HG03565 (cell line): ENCODE measurements at regions not wholly inside any gene's neighbourhood (a gene's known extent, or its start where the extent isn't known, plus 50 kb on each side); places are given as distances from the start of the nearest gene placed in this dataset.
"Not testable (repeated sequence)": the region's sequence is repeated elsewhere in the genome, so short reads cannot be mapped to it uniquely, and the experiment has no call there.

Experiments
- ATAC-seq: cut with Tn5 transposase; IDR thresholded peaks from one replicate; pipeline ENCODE4 v1.9.1; 2021; ENCODE audit warnings: mild to moderate bottlenecking, moderate library complexity; ENCODE audit not compliant: unreplicated experiment

DNA sequence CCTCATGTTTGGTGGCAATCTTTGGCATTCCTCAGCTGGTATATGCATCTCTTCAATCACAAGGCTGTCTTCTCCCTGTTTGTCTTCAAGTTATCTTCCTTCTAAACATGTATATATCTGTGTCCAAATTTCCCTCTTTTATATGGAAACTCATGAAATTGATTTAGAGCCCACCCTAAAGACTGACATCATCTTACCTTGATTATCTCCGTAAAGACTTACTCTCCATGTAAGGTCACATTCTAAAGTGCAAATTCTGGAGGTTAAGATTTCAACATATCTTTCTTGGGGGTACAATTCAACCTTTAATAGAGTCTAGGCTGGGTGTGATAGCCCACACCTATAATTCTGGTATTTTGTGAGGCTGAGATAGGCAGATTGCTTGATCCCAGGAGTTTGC is 215.8 kb upstream of the LRRC4C start:
- ATAC-seq = no peak

DNA sequence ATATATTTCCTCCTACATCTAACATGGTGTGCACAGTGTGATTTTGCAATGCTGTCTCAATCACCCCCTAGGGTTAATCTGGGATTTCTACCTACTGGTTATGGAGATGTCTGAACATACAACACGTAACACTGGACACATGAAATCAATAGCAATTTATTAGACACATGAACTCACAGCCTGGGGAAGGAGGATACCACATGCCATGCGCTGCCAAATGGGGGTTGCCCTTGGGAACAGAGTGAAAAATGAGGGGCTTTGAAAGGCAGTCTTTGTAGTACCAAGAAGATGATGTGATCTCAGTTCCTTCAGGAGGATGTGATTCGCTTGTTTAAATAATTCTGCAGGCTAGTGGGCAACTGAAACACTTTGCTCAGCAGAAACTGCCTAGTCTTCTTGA is 253.6 kb upstream of the LRRC4C start:
- no peak for ATAC-seq

DNA sequence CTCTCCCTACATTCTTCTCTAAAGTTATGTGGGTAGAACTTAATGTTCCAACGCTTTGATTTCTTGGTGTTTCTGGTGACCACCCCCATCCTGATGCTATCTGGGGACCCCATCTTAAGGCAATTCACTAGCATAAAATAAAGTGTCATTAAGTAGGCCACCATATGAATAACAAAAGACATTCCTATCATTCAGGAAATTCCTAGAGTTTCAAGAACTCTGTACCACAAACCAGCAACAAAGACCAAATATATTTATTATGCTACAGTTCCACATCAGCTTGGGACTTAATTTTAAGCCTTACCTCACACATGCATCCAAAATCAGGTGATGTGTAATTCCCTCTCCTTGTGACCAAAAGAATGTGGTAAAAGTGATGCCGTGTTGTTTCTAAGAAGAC is 254.6 kb upstream of the LRRC4C start:
- ATAC-seq = no peak

DNA sequence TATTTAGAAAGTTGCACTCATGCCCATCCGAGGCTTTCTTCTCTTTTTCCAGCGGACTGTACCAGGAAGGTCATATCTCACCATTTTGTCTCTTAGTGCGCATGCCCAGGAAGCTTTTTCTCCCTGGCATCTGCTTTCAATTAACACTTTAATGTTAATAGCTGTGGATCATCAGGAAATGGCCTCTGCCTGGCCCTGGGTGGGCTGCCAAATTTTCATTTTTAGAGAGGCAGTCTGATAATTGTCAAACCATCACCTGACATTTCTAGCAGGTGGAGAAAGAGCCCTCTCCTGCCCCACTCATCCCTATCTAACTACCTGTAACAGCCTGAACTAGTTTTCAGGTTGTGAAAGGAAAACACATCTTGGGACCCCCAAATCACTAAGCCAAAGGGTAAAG is 257.4 kb upstream of the LRRC4C start:
- ATAC-seq = no peak

GRCh38 chr11:41720761-41721160 is 261.3 kb upstream of the LRRC4C start:
- ATAC-seq = no peak

DNA sequence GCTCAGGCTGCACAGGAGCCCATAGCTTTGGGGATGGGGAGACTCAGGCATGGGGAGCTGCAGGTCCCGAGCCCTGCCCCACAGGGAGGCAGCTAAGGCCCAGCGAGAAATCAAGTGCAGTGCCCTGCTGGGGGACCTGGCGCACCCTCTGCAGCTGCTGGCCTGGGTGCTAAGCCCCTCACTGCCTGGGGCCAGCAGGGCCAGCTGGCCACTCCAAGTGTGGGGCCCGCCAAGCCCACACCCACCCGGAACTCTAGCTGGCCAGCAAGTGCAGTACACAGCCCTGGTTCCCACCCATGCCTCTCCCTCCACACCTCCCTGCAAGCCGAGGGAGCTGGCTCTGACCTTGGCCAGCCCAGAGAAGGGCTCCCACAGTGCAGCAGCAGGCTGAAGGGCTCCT is 268.7 kb upstream of the LRRC4C start:
- ATAC-seq = not testable (repeated sequence)

- no peak for ATAC-seq
Measured at GRCh38 chr11:41775296-41775695, 315.8 kb upstream of the LRRC4C start.

GRCh38 chr11:41779401-41779960 is 320.0 kb upstream of the LRRC4C start:
- no peak for ATAC-seq

GRCh38 chr11:41781441-41781840 is 322.0 kb upstream of the LRRC4C start:
- ATAC-seq = no peak

DNA sequence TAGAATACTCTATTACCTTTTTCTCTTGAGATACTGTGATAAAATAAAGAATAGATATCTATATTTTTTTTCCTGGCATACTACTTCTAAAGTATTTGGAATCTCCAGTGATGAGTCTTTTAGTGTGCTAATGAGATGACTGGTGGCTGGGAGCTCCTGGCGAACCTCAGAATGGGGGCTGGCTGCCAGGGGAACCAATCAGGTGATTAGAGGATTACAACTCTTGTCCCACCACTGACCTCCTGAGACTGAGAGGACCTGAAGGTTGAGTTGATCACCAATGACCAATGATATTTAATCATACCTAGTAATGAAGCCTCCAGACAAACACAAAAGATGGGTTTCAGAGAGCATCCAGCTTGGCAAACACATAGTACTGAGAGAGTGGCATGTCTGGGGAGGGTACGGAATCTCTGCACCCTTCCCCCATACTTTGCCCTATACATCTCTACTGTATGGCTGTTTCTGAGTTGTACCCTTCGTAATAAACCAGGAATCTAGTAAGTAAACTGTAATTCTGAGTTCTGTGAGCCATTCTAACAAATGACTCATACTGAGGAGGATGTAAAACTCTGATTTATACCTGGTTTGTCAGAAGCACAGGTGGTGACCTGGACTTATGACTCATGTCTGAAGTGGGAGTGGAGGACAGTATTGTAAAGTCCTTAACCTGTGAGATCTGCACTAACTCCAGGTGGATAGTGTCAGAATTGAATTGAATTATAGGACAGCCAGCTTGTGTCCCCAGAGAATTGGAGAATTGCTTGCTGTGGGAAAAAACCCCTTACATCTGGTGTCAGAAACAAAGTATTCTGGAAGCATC is 325.3 kb upstream of the LRRC4C start:
- no peak for ATAC-seq

DNA sequence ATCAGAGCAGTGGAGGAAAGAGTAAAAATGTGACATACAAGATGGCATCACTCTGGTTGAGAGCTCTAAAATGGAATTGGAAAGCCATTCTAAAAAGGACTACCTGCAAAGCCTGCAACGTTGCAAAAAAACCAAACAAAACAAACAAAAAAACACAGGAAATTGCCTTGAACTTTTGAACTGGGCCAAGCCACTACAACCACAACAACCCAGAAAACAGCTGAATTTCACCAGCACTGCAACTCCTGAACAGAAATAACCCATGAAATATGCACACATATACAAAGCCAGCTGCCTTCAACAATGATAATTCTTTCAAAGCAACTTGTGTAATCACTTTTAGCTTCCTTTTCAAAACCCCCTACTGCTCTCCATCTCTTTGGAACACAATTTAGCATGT is 326.6 kb upstream of the LRRC4C start:
- ATAC-seq = no peak

GRCh38 chr11:41788177-41788576 is 328.7 kb upstream of the LRRC4C start:
- no peak for ATAC-seq

GRCh38 chr11:41789376-41789775 is 329.9 kb upstream of the LRRC4C start:
- ATAC-seq = no peak

DNA sequence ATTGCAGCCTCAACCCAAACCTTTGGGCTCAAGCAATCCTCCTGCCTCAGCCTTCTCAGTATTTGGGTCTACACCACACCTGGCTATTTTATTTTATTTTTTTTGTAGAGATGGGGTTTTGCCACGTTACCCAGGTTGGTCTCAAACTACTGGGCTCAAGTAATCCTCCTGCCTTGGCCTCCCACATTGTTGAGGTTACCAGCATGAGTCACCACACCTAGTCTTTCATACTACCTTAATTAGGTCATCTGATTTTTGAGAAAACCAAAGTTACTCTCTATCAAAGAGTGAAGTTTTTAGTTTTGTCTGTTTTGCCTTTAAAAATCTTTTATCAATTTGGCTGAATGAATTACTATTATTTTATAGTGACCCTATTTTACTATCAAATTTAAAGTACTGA is 335.6 kb upstream of the LRRC4C start:
- ATAC-seq = no peak

DNA sequence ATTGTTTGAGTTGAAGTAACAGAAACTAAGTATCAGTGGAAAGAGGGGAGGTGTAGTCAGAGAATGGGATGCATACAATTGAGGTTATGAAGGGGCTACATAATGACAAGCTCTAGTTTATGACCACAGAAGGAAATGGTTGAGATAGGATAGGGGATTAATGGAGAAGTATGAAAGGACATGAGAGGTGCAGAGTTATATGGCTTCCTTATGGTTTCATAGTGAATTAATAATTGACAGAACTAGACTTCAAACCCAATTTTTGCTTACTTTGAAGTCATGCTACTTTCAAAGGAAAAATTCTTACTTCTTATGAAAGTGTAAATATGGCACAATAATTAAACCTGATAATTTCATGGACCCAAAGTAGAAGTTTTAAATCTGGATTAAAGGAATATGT is 340.3 kb upstream of the LRRC4C start:
- ATAC-seq = no peak

DNA sequence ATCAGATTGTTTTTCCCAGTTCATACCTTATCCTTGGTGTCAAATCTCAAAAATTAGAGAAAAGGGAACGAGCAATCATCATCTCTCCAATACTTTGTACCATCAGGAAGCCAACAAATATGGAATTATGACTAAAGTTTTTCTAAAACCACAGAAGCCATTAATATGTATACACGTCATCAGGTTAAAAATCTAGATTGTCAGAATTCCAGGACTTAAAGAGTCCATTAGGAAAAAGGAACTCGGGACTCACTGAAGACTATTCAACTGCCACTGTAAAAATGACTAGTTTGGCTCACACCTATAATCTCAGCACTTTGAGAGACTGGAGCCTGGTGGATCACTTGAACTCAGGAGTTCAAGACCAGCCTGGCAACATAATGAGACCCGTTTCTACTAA is 344.4 kb upstream of the LRRC4C start:
- no peak for ATAC-seq

GRCh38 chr11:41816396-41816795 is 356.9 kb upstream of the LRRC4C start:
- no peak for ATAC-seq

GRCh38 chr11:41824287-41824686 is 364.8 kb upstream of the LRRC4C start:
- ATAC-seq = not testable (repeated sequence)

DNA sequence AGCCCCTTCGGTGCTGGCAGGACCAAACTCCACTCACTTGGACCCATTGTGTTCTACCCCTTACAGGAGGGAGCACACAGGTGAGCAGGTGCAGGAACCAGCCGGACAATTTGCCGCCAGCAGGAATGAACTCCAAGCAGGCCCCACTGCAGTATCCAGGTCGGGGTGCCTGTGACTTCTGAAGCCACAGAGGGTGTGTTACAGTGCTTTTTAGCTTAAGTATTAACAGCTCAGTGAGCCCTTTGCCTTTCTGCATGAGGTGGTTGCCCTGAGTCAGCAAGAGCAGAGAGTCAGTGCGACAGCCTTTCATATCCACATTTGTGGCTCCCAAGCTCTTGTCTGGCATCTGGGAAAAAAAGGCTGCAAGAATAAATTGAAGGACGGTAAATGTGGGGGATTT is 366.6 kb upstream of the LRRC4C start:
- no peak for ATAC-seq

GRCh38 chr11:41836431-41836830 is 377.0 kb upstream of the LRRC4C start:
- ATAC-seq = no peak

DNA sequence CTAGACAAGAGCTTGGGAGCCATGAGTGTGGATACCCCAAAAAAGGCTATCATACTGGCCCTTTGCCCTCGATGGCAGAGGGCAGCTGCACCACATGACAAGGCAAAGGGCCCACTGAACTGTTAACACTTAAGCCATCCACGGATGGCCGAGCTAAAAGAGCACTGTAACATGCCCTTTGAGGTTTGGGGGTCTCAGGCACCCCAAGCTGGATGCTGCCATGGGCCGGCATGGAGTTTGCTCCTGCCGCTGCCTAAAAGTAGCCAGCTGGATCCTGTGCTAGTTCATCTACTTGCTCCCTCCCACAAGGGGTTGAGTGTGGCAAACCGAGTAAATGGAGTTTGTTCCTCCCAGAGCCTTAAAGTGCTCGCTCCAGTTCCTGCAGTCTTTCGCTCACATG is 383.2 kb upstream of the LRRC4C start:
- no peak for ATAC-seq

DNA sequence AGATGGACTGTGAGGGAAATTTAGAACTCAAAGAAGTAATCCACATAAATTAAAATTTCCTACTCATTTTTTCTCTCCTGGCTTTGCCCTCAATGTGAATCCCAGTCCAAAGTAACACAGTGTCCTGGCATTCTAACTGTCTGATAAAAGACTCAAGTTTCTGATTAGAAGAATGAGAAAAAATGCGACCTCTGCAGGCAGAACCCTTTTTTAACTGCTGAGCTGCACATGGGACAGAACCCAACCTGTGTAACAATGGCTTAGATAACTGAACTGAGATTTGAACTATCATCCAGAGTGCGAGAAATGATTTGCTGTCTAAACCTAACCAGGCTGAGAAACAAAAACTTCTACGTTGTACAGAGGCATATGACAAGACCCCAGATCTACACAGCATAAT is 385.6 kb upstream of the LRRC4C start:
- no peak for ATAC-seq

- ATAC-seq = no peak
Measured at GRCh38 chr11:41848349-41848748, 388.9 kb upstream of the LRRC4C start.
